ENCODE measurements at regions not wholly inside any gene's neighbourhood (a gene's known extent, or its start where the extent isn't known, plus 50 kb on each side); places are given as distances from the start of the nearest gene placed in this dataset.
"Not testable (repeated sequence)": the region's sequence is repeated elsewhere in the genome, so short reads cannot be mapped to it uniquely, and the experiment has no call there.

DNA sequence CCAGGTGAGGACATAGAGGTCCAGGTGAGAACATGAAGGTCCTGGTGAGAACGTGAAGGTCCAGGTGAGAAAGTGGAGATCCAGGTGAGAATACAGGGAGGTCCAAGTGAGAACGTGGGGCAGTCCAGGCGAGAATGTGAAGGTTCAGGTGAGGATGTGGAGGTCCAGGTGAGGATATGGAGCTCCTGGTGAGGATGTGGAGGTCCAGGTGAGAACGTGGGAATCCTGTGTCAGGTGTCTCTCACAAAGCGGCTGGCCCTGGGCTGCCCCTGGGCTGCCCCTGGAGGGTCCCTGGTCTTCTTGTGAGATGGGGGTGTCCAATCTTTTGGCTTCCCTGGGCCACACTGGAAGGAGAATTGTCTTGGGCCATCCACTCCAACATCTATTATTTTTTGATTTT, 133.4 kb downstream of the MRPL36 start:
- DNase-seq, result no peak

DNA sequence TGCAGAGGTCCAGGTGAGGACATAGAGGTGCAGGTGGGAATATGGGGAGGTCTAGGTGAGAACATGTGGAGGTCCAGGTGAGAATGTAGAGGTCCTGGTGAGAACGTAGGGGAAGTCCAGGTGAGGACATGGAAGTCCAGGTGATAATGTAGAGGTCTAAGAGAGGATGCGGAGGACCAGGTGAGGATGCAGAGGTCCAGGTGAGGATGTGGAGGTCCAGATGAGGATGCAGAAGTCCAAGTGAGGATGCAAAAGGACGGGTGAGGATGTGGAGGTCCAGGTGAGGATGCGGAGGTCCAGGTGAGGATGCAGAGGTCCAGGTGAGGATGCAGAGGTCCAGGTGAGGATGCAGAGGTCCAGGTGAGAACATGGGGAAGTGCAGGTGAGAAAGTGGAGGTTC, 133.8 kb downstream of the MRPL36 start:
- no peak for DNase-seq

DNA sequence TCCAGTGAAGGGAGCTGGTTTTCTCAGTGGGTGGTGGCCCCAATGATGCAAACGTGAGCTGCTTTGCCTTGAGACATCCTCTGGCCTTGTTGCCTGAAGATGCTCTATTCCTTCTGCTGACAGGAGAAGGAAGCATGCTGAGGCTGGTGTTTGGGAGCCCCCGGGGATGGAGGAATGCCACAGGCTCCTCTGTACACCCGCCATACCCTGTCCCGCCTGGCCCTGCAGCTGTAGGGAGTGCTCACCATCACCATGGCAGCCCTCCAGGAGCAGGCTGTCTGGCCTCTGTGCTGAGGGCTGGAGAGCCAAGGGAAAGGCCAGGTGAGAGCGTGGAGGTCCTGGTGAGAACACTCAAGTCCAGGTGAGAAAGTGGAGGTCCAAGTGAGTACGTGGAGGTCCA, 134.4 kb downstream of the MRPL36 start:
- no peak for DNase-seq

DNA sequence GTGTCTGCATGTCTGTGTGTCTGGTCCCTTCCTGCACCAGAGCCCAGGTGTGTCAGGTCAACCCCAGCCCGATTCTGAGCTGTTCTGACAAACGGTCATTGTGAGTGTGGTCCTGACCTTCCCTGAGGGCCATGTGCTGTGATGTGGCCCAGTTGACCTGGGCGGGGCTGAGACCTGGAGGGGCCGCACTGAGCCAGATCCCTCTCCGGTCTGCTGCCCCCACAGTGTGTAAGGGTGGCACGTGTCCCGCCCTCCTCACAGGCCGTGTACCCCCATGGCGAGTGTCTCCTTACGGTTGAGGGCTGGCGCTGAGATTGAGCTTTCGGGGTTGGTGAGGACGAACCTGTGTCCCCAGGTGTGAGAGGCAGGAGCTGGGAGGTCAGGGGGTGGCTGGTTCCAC, 136.5 kb downstream of the MRPL36 start:
- DNase-seq, result no peak

DNA sequence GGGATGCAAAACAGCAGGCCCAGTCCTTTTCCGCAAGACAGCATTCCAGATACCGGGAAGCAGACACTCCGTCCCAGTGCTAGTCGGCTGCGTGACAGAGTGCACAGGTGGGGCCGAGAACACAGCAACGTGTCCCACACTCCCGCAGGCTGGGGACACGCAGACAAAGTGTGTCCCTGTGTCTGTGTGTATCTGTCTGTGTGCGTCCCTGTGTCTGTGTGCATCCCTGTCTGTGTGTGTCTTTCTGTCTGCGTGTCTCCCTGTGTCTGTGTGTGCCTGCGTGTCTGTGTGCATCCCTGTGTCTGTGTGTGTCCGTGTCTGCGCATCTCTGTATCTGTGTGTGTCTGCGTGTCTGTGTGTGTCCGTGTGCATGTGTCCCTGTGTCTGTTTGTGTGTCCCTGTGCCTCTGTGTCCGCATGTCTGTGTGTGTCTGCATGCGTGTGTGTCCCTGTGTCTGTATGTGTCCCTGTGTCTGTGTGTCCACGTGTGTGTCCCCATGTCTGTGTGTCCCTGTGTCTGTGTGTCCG, 137.0 kb downstream of the MRPL36 start:
- no peak for DNase-seq

DNA sequence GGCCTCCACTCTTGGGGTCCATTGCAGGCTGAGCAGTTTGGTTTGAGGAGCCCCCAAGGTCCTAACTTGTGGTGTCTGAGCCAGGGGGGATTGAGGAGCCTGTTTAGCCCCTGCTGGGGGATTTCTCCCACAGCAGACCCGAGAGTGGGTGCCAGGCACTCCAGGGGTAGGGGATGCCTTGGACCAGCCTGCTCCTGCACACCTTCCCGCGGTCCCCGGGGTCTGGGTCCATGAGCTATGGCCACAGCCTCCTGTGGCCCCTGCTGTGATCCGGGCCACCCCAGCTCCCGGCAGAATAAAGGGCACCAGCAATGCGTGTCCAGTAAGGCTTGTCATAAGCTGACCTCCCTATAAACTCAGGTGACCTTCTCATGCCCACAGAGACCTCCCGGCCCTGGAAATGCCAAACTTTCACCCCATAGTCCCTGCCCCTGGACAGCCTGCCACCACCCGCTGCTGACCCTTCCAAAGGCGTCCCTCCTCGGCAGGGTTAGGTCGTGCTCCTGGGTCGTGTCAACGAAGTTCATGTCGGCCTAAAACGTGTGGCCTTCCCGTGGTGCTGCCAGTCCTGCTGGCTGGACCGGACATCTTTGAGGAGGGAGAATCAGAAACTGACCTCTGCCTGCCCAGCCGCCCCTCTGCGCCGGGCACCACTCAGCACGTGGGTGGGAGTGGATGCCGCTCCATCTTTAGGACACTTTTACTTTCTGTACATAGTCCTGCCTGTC, 137.6 kb downstream of the MRPL36 start:
- no peak for DNase-seq

DNA sequence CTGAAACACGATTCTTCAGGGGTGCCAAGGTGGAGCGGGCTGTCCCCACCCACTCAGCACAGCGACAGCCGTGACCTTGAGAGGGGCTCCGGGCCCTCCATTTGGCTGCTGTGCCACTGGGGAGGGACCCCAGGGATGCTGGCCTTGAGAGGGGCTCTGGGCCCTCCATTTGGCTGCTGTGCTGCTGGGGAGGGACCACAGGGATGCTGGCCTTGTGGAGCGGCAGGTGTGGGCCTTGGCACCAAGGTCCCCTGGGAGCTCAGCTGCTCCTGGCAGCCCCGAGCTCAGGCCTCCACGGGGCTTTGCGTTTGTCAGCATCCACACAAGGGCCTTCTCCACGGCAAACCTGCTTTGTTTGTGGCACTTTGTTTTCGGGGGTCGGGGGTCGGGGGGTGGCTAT, 137.6 kb upstream of the LPCAT1 start:
- DNase-seq, result no peak

DNA sequence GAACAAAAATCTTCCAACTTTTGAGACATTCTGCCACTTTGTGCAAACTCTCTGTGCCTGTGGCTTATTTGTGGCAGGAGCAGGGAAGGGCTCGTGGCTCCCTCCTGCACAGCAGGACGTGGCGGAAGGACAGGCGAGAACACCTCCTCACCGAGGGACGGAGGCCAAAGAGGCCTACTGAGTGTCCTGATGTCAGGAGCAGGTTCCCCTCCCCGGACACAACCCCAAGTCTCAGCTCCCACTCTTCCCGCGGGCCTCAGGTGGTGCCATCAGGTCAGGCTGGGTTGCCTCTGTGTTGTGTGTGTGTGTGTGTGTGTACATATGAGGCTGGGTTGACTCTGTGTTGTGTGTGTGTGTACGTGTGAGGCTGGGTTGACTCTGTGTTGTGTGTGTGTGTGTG, 136.8 kb upstream of the LPCAT1 start:
- no peak for DNase-seq

DNA sequence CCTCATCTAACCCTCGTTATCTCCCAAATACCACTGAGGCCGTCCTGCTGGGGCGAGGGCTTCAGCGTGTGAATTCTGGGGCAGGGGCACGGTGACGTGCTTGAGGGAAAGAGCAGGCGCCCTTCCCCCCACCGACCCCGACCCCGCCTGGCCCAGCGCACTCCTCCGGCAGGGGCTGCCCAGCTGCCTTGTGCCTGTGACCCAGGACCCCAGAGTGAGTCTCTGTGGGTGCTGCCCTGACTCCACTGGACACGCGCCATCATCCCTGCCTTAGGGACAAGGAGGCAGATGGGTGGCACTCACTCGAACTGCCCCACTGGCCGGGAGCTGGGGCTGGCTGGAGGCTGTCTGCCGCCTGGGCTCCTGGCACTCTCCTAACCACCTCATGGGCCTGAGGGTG, 136.2 kb upstream of the LPCAT1 start:
- DNase-seq, result no peak

DNA sequence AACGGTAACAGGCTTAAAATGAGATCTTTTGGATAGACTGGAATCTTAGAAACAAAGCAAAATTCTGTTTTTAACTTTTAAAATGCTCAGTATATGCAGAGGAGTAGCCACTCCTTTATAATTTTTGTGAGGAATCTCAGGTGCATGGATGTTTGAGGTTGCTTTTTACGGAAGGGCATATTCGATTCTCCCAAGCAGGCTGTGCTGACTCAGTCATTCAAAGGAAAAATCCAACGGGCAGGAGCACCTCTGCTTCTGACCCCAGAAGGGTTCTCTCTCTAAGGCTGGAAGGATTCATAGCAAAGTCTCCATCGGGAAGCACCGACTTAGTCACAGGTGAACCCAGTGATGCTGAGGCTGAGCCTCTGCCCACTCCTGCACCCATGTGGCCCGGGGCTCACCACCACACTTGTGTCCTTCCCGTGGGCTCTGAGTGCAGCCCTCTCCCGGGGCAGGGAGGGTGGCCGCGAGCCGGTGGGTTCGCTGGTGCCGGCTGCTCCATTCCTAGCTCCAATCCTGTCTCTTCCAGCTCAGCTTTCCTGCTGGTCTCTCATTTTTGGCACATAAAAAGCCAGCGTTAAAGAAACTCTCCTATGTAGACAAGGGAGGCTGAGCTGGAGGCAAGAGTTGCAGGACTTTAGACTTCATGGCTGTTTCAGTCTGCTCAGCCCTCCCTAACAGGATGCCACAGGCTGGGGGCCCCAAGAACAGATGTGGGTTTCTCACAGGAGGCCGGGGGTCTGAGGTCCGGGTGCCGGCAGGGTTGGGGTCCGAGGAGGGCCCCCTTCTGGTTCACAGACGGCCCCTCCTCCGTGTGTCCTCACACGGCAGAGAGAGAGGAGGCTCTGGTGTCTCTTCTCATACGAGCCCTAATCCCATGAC, 135.6 kb upstream of the LPCAT1 start:
- DNase-seq, result no peak

DNA sequence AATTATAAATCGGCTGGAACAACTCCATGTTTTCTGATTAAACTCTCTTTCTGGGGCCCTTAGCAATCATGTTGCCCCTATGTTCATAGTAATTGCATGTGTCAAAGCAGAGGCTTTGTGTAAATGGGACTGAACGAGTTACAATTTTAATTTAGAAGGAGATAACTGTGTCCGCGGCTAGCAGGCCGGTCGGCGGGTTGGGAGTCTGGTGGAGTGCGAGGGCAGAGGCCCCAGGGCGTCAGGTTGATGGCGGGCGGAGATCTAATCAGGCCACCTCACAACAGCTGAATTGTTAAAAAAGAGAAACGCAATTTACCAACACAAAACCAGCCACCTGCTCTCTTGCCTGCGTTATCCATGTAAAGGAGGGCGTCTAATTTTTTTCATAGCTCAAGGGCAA, 134.9 kb upstream of the LPCAT1 start:
- no peak for DNase-seq

DNA sequence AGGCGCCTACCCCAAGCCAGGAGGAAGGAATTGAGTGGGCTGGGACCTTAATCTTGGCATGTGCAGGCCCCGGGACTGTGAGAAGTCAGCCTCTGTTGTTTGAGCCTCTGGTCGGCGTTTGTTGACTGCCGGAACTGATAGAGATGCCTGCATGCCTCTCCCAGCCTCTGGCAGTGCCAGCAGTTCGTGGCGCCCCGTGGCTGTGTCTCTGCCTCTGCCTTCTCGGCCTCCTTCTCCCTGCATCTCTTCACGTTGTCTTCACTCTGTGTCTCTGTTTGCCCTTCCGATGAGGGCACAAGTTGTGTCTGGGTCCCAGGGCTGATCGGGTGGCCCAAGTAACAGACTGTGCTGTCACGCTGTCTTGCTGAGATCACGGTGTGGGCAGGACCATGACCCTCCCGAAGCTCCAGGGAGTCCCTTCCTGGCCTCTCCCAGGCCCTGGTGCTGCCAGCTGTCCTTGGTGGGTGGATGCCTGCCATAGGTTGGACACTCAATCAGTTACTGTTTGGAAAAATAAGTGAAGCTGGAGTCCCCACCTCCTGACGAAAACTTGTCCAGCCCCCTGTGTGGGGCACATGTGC, 133.5 kb upstream of the LPCAT1 start:
- DNase-seq, result no peak

DNA sequence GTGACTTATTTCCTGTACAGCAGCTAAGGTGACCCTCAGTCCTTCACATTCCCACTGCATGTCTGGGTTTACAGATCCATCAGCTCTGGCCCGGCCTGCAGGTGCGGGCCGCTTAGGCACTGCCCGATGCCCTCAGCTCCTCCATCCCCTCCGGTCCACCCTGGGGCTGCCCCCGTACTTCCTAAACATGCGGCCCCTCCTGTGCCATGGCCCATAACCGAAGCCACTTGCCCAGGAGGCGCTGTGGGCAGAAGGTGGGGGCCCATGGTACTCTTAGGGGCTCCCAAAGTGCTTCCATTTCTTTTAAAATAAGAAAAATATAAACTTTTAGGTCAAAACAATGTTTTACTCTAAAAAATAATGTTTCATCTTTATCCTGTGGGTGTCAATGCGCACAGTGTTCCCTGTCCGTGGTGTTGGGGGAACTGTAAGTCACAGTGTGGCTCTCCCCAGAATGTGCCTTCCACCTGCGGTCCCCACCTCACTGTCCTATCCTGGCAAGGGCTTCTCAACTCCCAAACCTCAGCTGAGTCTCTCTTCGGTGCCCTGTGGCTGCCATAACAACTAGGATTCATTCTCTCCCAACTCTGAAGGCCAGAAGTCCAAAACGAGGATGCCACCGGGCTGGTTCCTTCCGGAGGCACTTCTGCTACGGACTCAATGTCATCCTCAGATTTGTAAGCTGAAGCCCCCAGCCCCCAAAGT, 132.7 kb upstream of the LPCAT1 start:
- no peak for DNase-seq

DNA sequence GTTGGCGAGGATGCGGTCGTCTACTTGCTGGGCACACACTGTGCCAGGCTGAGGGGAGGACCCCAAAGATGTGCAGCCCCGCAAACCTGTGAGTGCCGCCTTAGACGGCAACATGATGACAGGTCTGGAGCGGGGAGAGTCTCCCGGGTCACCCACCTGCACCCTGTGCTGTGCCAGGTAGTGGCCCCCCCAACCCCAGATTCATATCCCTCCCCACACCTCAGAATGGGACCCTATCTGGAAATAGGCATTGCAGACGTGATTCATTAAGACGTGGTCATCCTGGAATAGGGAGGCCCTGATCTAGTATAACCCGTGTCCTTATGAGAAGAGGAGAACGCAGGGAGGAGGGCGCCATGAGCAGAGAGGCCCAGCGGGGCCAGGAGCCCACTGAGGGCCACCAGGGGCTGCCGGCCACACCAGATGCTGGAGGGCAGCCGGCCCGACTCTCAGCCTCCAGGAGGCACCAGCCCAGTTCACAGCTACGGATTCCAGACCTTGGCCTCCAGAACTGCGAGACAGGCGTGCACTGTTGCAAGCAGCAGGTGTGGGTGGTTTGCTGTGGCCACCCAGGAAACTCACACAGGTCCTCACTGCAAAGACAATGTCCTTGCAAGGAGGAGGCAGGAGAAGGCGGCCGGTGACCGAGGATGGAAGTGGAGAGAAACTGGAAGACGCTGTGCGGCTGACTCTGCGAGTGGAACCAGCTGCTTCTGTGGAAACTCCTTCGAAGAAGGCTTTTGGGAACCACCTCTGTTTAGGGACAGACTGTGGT, 131.9 kb upstream of the LPCAT1 start:
- no peak for DNase-seq

DNA sequence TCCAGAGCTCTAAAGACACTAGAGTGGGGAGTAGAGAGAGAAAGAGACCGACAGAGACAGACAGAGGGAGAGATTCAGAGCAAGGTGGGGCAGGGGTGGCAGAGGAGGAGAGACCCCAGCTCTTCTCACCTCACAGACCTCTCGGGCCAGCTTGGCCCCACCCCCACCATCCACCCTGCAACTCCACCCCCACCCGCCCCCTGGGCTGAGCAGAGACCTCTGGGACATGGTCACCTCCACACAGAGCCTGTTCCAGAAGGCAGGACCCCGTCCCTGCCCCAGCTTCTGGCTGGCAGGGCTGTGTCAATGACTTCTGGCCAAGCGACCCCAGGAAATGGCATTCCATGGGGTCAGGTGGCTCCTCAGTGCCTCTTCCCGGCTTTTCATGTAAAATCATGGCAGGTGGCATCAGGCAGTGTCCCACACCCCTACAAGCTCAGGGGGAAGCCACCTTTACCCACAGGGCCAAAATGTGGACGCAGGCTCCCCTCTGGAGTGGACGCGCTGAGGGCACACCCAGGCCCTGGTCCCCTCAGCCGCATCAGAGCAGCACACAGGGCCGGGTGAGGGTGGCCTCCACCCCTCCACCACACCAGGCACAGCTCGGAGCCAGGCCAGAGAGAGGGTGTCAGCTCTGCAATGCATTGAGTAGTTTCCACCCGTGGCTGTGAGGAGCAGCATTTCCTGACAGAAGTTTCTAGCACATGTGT, 131.2 kb upstream of the LPCAT1 start:
- no peak for DNase-seq

DNA sequence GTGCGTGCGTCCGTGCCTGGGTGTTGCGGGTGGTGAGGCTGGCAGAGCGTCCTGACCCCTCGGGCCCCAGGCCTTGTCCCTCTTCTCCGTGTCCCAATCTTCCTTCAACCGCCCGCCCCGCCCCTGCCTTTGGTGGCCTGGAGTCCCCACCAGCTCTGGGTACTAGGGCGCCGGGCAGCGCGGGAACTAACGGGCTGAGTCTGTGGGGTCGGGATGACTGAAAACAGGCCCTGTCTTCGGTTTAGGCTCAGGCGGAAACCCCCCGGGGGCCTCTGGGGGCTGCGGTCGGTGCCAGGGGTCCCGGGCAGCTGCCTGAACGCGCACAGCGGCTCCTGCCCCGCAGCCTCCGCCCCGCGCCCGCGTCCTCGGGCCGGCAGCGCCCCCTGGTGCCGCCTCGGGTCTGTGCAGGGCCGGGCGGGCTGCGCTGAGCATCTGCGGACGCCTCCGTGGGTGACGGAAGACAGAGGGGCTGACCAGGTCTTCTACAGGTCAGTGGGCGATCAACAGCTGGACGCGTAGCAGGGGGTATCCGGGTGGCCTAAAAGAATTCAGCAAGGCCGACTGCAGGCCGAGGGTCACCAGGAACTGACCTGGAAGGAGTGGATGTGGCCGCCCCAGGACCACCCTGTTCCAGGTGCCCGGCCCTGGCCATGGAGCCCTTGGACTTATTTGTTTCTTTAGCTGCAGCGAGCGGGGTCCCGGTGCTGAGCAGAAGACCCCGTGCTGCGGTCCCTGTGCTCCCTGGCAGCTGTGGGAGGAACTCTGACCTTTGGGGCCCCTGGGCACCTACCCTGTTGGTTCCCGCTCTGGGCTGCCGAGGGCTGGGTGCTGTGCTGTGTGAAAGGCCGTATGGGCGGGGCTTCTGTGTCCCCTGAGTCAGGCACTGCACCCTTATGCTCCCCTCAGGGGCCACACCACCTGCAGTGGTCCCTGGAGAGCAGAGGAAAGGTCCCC, 130.2 kb upstream of the LPCAT1 start:
- not testable (repeated sequence) for DNase-seq

DNA sequence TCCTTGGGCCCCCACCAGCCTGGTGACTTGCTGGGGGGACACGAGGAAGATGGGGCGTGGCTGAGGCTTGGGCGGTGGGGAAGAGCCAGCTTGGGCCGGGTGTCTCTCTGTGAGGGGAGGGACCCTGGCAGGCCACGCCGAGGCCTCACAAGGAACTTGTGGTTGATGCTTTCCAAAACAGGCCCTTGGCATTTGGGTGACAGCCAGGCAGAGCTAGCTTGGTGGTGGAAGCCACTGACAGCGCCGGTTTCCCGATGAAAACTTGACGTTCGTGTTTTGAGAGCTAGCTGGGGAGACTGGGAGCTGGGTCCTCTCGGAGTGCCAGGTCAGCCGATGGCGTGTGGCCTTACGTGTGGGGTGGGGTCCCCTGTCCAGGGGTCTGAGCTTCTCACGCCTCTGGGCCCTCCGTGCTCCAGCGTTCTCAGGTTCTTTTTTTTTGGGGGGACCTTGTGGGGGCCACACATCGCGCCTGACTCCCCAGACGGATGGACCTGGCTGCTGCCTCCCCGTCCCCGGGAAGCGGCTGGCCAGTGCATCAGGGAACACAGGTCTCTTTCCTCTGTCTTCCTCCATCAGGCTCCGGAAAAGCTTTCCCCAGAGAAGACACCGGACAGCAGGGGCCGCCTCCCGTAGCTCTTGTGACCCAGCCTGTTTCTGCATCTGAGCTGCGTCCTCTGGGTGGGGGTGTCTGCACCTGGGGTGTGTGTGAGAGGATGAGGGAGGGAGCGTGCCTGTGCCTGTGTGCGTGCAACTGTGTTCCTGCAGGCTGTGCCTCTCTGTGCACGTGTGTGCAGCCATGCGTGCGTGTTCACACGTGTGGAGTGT, 129.3 kb upstream of the LPCAT1 start:
- DNase-seq, result no peak

DNA sequence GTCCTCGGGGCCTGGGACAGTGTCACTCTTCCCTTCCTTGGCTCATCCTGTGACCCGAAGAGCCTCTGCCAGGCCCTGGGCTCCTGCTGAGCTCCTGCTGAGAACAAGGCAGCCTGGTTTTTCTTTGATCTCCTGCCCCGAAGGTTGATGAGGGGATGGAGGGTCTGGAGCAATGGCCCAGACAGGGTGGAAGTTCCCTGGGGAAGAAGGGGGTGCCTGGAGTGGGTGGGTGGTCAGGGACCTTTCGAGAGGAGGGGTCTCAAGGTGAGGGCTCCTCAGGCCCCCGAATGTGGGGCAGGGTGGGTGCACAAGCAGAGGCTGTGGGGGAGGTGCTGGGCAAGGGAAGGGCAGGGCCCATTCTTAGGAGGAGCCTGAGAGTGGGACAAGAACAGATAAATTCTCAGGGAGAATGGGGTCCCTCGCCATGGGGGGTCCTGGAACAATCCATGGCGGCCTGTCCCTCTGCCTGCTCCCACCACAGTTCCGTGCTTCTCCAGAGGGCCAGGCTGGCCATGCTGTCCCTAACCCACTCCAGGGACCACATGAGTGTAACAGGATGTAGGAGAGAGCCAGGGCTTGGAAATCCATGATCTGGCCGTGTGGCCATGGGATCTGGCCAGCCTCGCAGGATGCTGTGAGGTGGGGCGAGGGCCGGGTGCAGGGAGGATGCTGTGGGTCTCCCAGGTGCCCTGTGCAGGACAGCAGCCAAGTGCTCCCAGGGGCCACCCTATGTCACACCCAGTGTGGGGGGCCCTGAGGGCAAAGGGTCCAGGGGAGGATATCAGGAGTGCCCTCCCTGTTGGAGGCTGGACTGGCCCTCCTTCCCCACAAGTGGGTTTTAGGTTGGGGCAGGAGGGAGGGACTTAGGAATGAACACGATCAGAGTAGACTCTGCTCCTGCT, 128.5 kb upstream of the LPCAT1 start:
- DNase-seq, result no peak

Data from amniotic stem cell (primary cell).